Endodermal cell (in vitro differentiated cells): ENCODE measurements at regions not wholly inside any gene's neighbourhood (a gene's known extent, or its start where the extent isn't known, plus 50 kb on each side); places are given as distances from the start of the nearest gene placed in this dataset.

Source experiments
- DNase-seq: peaks from one replicate; pipeline ENCODE4 v3.0.0-alpha.2; 2017
- H3K27ac ChIP-seq: 2 replicates; pipeline ENCODE4 v1.5.1; 2013; ENCODE audit warnings: mild to moderate bottlenecking, low read depth, low read length, moderate library complexity
- H3K27me3 ChIP-seq: 2 replicates; pipeline ENCODE4 v1.6.1; 2013; ENCODE audit warnings: mild to moderate bottlenecking, low read length, moderate library complexity; ENCODE audit not compliant: insufficient read depth, control insufficient read depth, poor library complexity, severe bottlenecking
- H3K36me3 ChIP-seq: 2 replicates; pipeline ENCODE4 v1.7.0; 2013; ENCODE audit warnings: mild to moderate bottlenecking, low read length, moderate library complexity; ENCODE audit not compliant: control insufficient read depth, insufficient read depth
- H3K4me1 ChIP-seq: one replicate; pipeline ENCODE4 v1.7.0; 2013; ENCODE audit warnings: low read length; ENCODE audit not compliant: control insufficient read depth, insufficient read depth
- H3K4me3 ChIP-seq: 2 replicates; pipeline ENCODE4 v1.5.1; 2013; ENCODE audit warnings: mild to moderate bottlenecking, low read length, moderate library complexity
- H3K9ac ChIP-seq: 2 replicates; pipeline ENCODE4 v1.6.1; 2013; ENCODE audit warnings: mild to moderate bottlenecking, low read length, moderate library complexity; ENCODE audit not compliant: poor library complexity, severe bottlenecking; ENCODE audit errors: extremely low read depth
- H3K9me3 ChIP-seq: 2 replicates; pipeline ENCODE4 v1.6.1; 2013; ENCODE audit warnings: mild to moderate bottlenecking, low read length, moderate library complexity; ENCODE audit not compliant: control insufficient read depth
- H3K27ac Mint-ChIP-seq: 2 replicates; pipeline ENCODE4 v1.8.0; 2020; ENCODE audit warnings: mixed read lengths
- H3K27me3 Mint-ChIP-seq: 2 replicates; pipeline ENCODE4 v1.8.0; 2021; ENCODE audit warnings: mild to moderate bottlenecking, mixed read lengths; ENCODE audit not compliant: insufficient read depth
- H3K36me3 Mint-ChIP-seq: 2 replicates; pipeline ENCODE4 v1.8.0; 2020; ENCODE audit warnings: low read depth, mixed read lengths
- H3K4me1 Mint-ChIP-seq: 2 replicates; pipeline ENCODE4 v1.8.0; 2020; ENCODE audit warnings: mixed read lengths
- H3K4me3 Mint-ChIP-seq: 2 replicates; pipeline ENCODE4 v1.8.0; 2020; ENCODE audit warnings: mild to moderate bottlenecking, moderate library complexity, mixed read lengths
- H3K9me3 Mint-ChIP-seq: 2 replicates; pipeline ENCODE4 v1.8.0; 2020; ENCODE audit warnings: mild to moderate bottlenecking, mixed read lengths
- WGBS, 2 experiments: methylation state at CpG; one replicate each; pipeline versions ENCODE4 v1.1.5 to v1.1.7; 2013; ENCODE audit warnings: missing lambda C conversion rate in 2 of 2, mixed read lengths in 1 of 2; ENCODE audit not compliant: insufficient coverage in 1 of 2, insufficient read length in 1 of 2; 5-methylcytosine and 5-hydroxymethylcytosine counted together
- TF ChIP-seq, protein P1 (sequence below): fragments of 200-600 bp; sonication (generic); conservative IDR thresholded peaks from 2 replicates; pipeline ENCODE4 v1.5.0; 2021; ENCODE audit warnings: antibody characterized with exemption, mild to moderate bottlenecking

DNA sequence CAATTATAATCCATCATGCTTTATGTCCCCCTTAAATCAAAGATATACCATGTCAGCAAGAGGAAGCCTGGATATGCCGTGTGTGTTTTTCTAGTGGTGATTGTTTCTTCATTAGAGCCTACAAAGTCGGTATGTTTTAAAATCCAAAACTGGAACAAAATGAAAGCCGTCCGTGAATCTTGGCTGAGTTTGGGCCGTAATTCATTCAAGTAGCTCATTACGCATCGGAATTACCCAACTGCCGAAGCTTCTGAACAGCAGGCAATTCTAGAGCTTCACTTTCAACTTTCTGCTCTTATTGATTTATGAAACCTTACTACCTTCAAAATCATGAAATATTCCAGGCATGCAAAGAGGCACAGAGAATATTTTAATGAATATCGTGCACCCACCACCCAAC is 224.7 kb downstream of the AACS start:
- H3K27me3 Mint-ChIP-seq: no peaks in the 10 kb centered on the region
- no peak overlapping the region for H3K27ac Mint-ChIP-seq
- H3K9me3 Mint-ChIP-seq: peaks cover 5% of the 10 kb centered on the region
- no peaks in the 10 kb centered on the region for H3K9me3 ChIP-seq
- no peak overlapping the region for H3K4me3 Mint-ChIP-seq
- H3K4me3 ChIP-seq: no peak overlapping the region
- no peaks in the 10 kb centered on the region for H3K27me3 ChIP-seq
- H3K4me1 ChIP-seq: no peaks in the 10 kb centered on the region
- WGBS, 2 experiments: 92 to 98% methylated on average over 9 of the region's 9 CpGs
- peaks cover 4% of the 10 kb centered on the region for H3K36me3 Mint-ChIP-seq
- TF ChIP-seq, protein P1, sequence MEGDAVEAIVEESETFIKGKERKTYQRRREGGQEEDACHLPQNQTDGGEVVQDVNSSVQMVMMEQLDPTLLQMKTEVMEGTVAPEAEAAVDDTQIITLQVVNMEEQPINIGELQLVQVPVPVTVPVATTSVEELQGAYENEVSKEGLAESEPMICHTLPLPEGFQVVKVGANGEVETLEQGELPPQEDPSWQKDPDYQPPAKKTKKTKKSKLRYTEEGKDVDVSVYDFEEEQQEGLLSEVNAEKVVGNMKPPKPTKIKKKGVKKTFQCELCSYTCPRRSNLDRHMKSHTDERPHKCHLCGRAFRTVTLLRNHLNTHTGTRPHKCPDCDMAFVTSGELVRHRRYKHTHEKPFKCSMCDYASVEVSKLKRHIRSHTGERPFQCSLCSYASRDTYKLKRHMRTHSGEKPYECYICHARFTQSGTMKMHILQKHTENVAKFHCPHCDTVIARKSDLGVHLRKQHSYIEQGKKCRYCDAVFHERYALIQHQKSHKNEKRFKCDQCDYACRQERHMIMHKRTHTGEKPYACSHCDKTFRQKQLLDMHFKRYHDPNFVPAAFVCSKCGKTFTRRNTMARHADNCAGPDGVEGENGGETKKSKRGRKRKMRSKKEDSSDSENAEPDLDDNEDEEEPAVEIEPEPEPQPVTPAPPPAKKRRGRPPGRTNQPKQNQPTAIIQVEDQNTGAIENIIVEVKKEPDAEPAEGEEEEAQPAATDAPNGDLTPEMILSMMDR: no peak
- DNase-seq: no peak
- H3K36me3 ChIP-seq: no peaks in the 10 kb centered on the region
- no peak overlapping the region for H3K27ac ChIP-seq
- H3K4me1 Mint-ChIP-seq: no peaks in the 10 kb centered on the region
- H3K9ac ChIP-seq: no peak overlapping the region

- Histone ChIP-seq H3K9me3 (no peaks in the 10 kb centered on the region), H3K27ac (no peak overlapping the region), H3K36me3 (no peaks in the 10 kb centered on the region), H3K9ac (no peak overlapping the region), H3K4me3 (no peak overlapping the region), H3K4me1 (no peaks in the 10 kb centered on the region), H3K27me3 (no peaks in the 10 kb centered on the region)
- H3K27ac Mint-ChIP-seq: no peak overlapping the region
- TF ChIP-seq, protein P1: no peak
- DNase-seq: no peak
- no peaks in the 10 kb centered on the region for H3K36me3 Mint-ChIP-seq
- H3K4me1 Mint-ChIP-seq: no peaks in the 10 kb centered on the region
- H3K27me3 Mint-ChIP-seq: no peaks in the 10 kb centered on the region
- H3K4me3 Mint-ChIP-seq: no peak overlapping the region
- peaks cover 2% of the 10 kb centered on the region for H3K9me3 Mint-ChIP-seq
- 91 to 100% methylated on average over 3 of the region's 3 CpGs for WGBS, 2 experiments
These were observed 227.5 kb downstream of the AACS start for GRCh38 chr12:125292700-125293099.

- TF ChIP-seq, protein P1: no peak
- 86 to 91% methylated on average over 4 to 5 of the region's 5 CpGs for WGBS, 2 experiments
- peaks cover 2% of the 10 kb centered on the region for H3K9me3 Mint-ChIP-seq
These were observed 230.3 kb downstream of the AACS start for GRCh38 chr12:125295550-125295949.

More at GRCh38 chr12:125295550-125295949, 230.3 kb downstream of the AACS start:
- Histone ChIP-seq H3K4me3 (no peak overlapping the region), H3K9ac (no peak overlapping the region), H3K4me1 (no peaks in the 10 kb centered on the region), H3K36me3 (no peaks in the 10 kb centered on the region), H3K9me3 (no peaks in the 10 kb centered on the region), H3K27me3 (no peaks in the 10 kb centered on the region), H3K27ac (no peak overlapping the region)
- Mint-ChIP-seq H3K27ac (no peak overlapping the region), H3K4me1 (no peaks in the 10 kb centered on the region), H3K27me3 (no peaks in the 10 kb centered on the region), H3K4me3 (no peak overlapping the region), H3K36me3 (no peaks in the 10 kb centered on the region)
- DNase-seq: no peak
